HS-5 (cell line): ENCODE measurements at regions not wholly inside any gene's neighbourhood (a gene's known extent, or its start where the extent isn't known, plus 50 kb on each side); places are given as distances from the start of the nearest gene placed in this dataset.
"Not testable (repeated sequence)": the region's sequence is repeated elsewhere in the genome, so short reads cannot be mapped to it uniquely, and the experiment has no call there.

ENCODE experiments used
- DNase-seq: peaks from one replicate; pipeline ENCODE4 v3.0.0-alpha.2; 2012; ENCODE audit warnings: low read depth

GRCh38 chr3:187536185-187536584 is 134.0 kb downstream of the SST start:
- no peak for DNase-seq

- DNase-seq = no peak
These were observed 136.4 kb downstream of the SST start for GRCh38 chr3:187533797-187534196.

GRCh38 chr3:187531831-187532230 is 138.4 kb downstream of the SST start:
- DNase-seq = no peak

DNA sequence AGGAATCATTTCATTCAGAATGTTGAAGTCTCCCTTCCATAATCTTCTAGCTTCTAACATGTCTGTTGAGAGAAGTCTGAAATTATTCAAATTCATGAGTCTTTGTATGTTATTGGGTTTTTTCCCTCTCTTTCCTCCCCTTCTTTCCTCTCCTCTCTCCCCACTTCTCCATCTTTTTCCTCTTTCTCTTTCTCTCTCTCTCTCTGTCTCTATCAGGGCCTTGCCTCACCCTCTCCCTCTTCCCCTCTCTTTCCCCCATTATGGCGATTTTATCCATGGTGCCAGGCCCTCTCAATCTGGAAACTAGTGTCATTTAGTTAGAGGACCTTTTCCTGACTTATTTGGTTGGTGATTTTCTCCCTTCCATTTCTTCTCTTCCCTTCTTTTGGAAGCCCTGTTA is 147.3 kb downstream of the SST start:
- no peak for DNase-seq

- no peak for DNase-seq
These were observed 147.9 kb downstream of the SST start for GRCh38 chr3:187522293-187522692.

DNA sequence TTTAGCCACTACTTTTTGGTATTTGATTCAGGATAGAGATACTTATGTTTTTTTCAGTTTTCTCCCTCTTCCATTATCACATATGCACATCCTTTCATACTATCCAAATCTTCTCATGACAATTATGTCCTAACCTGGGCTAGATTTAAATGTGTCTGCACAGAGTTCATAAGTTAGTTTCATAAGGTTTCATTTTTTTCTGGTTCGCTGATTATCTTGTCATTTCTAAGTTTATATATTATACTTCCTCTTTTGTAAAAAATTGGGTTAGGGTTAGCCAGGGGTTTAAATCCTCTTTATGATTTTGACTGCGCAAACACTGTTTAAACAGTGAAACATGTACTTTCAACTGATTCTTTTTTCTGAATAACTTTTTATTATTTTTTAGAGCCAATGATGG is 148.6 kb downstream of the SST start:
- DNase-seq = no peak

- no peak for DNase-seq
These were observed 149.9 kb downstream of the SST start for GRCh38 chr3:187520027-187520945.

- DNase-seq = peak; percentile 61
These were observed 150.7 kb downstream of the SST start for GRCh38 chr3:187519428-187519890.

- no peak for DNase-seq
These were observed 150.4 kb downstream of the RTP4 start for GRCh38 chr3:187518616-187519015.

GRCh38 chr3:187518207-187518606 is 150.0 kb downstream of the RTP4 start:
- no peak for DNase-seq

DNA sequence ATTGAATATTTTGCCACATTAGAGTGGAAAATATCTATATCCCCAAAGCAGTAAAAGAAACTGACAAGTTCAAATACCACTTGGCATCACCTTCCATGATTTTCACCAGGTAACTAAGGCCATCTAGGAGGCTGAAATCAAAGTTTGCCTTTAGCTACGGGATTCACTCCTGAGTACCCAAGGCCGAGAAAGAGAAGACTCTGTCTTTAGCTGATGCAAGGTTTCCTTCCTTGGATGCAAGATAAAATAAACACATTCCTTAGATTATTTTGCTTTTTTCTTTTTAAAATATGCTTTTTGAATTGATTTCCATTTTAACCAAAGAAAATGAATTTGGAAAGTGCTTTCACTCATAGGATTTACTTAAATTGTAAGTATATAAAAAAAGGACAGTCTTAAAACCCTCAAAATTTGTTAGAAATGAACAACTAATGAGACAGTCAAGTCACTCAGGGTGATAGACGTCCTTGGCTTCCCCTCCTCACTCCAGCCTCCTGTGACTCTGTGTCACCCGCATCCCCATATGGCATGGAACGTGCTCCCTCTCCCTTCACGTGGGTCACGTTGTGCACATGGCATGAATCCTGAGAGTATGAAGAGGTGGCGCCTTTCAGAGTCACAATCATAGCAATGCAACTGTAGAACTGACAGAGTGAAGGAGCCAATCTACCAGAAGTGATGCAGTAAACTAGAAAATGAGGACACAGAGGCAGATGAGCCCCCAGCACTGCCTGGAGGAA is 148.4 kb downstream of the RTP4 start:
- DNase-seq = no peak

DNA sequence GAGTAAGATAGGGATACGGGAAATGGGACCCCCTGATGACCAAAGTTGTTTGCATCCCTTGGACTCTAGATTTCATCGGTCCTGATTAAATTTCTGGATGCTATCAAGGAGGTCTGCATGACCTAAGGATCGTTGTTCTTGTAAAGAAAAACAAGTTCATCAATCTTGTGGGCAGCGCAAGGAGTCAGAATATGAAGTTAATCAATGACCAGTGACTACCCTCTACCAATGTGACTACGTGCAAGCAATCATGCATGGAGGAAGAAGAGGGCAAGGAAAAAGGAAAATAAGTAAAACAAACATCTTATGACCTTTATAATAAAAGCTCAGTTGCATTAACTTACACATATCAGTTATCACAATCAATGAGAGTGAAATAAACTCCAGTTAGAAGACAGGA is 139.7 kb downstream of the RTP4 start:
- DNase-seq = no peak

DNA sequence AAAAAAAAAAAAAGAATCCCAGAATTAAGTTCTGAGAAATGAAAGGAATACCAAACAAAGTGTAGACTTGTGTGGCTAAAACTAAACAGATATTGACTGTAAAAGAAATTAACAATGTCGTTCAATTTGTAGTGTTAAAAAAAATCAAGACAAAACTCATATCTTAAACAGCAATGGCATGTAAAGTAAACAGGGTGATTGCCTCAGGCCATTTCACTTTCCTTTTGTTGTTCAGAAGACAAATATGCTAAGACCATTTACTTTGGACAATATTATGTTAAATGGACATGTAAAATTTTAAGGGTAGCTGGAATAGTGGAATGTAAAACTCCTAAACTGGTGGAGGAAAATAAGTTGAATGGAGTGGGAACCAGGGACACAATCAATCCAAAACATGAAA is 139.1 kb downstream of the RTP4 start:
- no peak for DNase-seq

DNA sequence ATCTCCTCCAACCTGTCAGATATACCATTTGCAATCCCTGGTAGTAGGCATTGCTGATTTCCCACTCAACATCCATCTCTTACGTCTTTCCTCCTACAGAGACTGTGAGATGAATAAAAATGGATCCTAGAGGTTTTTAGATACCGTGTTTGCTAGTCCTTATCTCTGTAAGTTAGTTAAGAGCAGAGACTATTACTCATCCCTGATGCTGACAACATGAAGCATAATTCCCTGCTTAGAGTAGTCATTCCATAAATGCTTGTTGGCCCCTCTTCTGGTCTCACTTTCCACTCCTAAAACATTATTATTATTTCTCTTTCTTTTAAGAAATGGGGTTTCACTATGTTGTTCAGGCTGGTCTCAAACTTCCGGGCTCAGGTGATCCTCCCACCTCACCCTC is 136.2 kb downstream of the RTP4 start:
- no peak for DNase-seq

DNA sequence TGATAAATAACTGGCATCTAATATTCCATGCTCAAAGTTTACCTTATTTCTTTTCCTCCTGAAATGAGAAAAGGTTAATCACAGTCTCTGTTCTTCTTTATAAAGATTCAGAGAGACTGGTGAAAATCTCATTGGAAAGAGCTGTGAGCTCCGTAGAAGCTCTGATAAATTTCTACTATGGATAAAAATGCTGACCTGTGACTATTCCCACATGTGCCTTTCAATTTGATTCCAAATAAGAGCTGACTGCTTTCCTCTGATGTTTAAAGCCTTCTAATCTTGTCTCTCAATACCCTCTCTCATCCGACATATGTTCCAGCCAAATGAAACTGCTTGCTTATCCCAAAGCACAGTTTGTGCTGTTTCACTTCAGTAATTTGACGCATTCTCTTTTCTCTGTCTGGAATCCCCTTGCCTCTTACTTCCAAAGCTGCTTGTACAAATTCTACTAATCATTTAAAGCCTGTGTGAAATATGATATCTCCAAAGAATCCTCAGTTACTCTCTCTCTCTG is 130.1 kb downstream of the RTP4 start:
- no peak for DNase-seq

GRCh38 chr3:187497052-187497451 is 128.9 kb downstream of the RTP4 start:
- no peak for DNase-seq

- DNase-seq = not testable (repeated sequence)
These were observed 125.9 kb downstream of the RTP4 start for GRCh38 chr3:187494056-187494455.

GRCh38 chr3:187491371-187491770 is 123.2 kb downstream of the RTP4 start:
- DNase-seq = no peak

- no peak for DNase-seq
These were observed 122.2 kb downstream of the RTP4 start for GRCh38 chr3:187490366-187490765.

DNA sequence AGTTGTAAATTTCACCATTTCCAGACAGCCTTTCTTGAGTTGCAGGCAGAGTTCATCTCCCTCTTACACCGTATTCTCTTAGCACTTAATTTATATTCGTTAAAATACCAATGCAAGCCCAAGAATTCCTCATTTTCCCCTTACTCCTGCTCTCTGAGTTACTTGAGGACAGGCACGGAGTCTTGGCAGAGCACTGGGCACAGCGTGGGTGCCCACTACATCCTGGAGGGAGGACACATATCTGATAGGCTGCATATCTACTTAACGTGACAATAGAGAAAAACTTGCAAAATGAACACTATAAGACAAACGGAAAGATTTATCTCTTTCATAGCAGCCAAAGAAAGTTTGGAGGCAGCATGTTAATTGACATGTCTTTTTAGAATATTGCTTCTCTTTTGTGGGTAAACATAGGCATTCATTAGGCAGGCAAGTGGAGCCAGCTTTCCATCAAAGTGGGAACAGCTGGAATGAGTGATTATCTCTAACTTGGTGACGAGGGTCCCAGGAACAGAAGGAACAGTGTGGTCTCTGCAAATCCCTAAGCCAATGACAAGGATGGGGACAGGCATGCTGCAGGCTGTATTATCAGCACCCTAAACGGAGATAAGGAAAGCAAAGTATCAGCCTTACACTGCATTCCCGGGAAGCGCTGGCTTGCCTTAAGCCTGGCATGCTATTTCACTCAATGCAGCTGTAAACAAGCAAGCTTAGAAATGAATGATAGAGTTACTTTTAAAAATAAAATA is 116.5 kb downstream of the RTP4 start:
- no peak for DNase-seq

DNA sequence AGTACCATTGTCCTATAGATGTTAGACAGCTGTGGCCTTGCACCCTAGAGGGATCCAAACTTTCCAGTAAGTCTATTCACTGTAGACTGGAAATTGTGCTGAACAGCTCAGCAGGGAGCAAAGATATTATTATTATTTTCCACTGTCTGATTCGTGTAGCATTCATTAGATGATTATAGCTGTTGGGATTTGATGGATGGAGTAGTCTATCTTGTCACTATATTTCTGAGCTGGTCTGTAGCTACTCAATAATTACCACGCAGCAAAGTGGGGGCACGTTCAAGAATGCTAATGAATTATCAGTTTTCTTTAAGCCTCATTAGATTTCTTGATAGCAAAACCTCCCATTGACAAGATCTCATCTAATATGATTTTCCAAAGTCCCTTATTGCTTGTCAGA is 113.2 kb downstream of the RTP4 start:
- DNase-seq = no peak

DNA sequence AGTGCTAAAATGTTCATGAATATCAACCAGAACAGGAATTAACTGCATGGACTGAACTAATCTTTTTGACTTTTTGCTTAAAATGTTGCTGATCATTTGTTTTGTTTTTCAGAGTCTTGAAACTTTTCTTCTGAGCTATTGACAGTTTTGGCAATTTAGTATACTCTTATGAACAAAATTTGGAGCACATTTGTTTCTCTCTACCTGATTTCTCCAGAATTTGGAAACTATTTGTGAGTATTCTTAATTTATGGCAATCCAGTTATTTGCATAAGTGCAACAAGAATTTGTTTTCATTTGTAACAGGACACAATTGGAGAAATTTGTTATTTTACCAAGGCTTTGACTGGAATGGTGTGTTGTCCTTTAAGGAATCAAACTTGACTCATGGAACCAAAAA is 107.4 kb downstream of the RTP4 start:
- not testable (repeated sequence) for DNase-seq
